ENCODE measurements at regions not wholly inside any gene's neighbourhood (a gene's known extent, or its start where the extent isn't known, plus 50 kb on each side); places are given as distances from the start of the nearest gene placed in this dataset.

GRCh38 chr1:90837420-90837819 lies 120.3 kb upstream of the BARHL2 start:
- DNase-seq: no peak
- H3K27me3 Mint-ChIP-seq: peaks cover 83% of the 10 kb centered on the region
- intact Hi-C loops (cut with micrococcal nuclease): loop anchor here (2.0 to 10.0 kb wide), 4 partner anchors 119 to 1067 kb away; no protein-coding TSS in a partner anchor
- ChIA-PET CTCF (no interaction called here), POLR2A (no interaction called here)
- H3K36me3 Mint-ChIP-seq: no peaks in the 10 kb centered on the region
- no peak overlapping the region for H3K27ac Mint-ChIP-seq
- H3K4me3 Mint-ChIP-seq: no peak overlapping the region
- no peaks in the 10 kb centered on the region for H3K9me3 Mint-ChIP-seq
- H3K4me1 Mint-ChIP-seq (ENCODE audit: low read depth): peaks cover 27% of the 10 kb centered on the region

GRCh38 chr1:90836345-90836679 lies 119.2 kb upstream of the BARHL2 start:
- peaks cover 27% of the 10 kb centered on the region for H3K4me1 Mint-ChIP-seq (ENCODE audit: low read depth)
- no peak overlapping the region for H3K4me3 Mint-ChIP-seq
- H3K36me3 Mint-ChIP-seq: no peaks in the 10 kb centered on the region
- H3K9me3 Mint-ChIP-seq: no peaks in the 10 kb centered on the region
- intact Hi-C loops (cut with micrococcal nuclease): loop anchor here (2.0 to 10.0 kb wide), 4 partner anchors 118 to 1068 kb away; no protein-coding TSS in a partner anchor
- POLR2A ChIA-PET: no interaction called here
- peaks cover 86% of the 10 kb centered on the region for H3K27me3 Mint-ChIP-seq
- CTCF ChIA-PET: no interaction called here
- no peak overlapping the region for H3K27ac Mint-ChIP-seq
- DNase-seq: no peak

- Mint-ChIP-seq H3K27ac (no peak overlapping the region), H3K27me3 (peaks cover 84% of the 10 kb centered on the region), H3K9me3 (no peaks in the 10 kb centered on the region), H3K4me1 (ENCODE audit: low read depth) (peaks cover 27% of the 10 kb centered on the region), H3K4me3 (no peak overlapping the region), H3K36me3 (no peaks in the 10 kb centered on the region)
- ChIA-PET POLR2A (no interaction called here), CTCF (no interaction called here)
- intact Hi-C loops (cut with micrococcal nuclease): loop anchor here (2.0 to 10.0 kb wide), 5 partner anchors 107 to 1069 kb away; no protein-coding TSS in a partner anchor
- no peak for DNase-seq
Observed at GRCh38 chr1:90835661-90836344, 118.7 kb upstream of the BARHL2 start.

- Mint-ChIP-seq H3K27ac (no peak overlapping the region), H3K27me3 (peaks cover 79% of the 10 kb centered on the region), H3K4me3 (no peak overlapping the region), H3K9me3 (no peaks in the 10 kb centered on the region), H3K36me3 (no peaks in the 10 kb centered on the region), H3K4me1 (ENCODE audit: low read depth) (peaks cover 23% of the 10 kb centered on the region)
- ChIA-PET POLR2A (no interaction called here), CTCF (no interaction called here)
- intact Hi-C loops (cut with micrococcal nuclease): loop anchor here (2.0 to 10.0 kb wide), 4 partner anchors 106 to 1070 kb away; no protein-coding TSS in a partner anchor
- peak; percentile 46 for DNase-seq
Observed at GRCh38 chr1:90834886-90835660, 118.0 kb upstream of the BARHL2 start.

GRCh38 chr1:90834354-90834885 lies 117.3 kb upstream of the BARHL2 start:
- ChIA-PET POLR2A (no interaction called here), CTCF (no interaction called here)
- H3K27me3 Mint-ChIP-seq: peaks cover 76% of the 10 kb centered on the region
- no peak overlapping the region for H3K4me3 Mint-ChIP-seq
- H3K27ac Mint-ChIP-seq: no peak overlapping the region
- intact Hi-C loops (cut with micrococcal nuclease): loop anchor here (2.0 to 10.0 kb wide), 4 partner anchors 106 to 1070 kb away; no protein-coding TSS in a partner anchor
- DNase-seq: no peak
- H3K36me3 Mint-ChIP-seq: no peaks in the 10 kb centered on the region
- H3K4me1 Mint-ChIP-seq (ENCODE audit: low read depth): peaks cover 19% of the 10 kb centered on the region
- H3K9me3 Mint-ChIP-seq: no peaks in the 10 kb centered on the region

GRCh38 chr1:90833466-90834110 lies 116.5 kb upstream of the BARHL2 start:
- POLR2A ChIA-PET: no interaction called here
- CTCF ChIA-PET: interaction anchor here (1.4 kb wide), 1 partner anchor 333 kb away, joined by 4 read pairs; no protein-coding TSS in a partner anchor
- H3K27ac Mint-ChIP-seq: no peak overlapping the region

GRCh38 chr1:90831910-90832309 lies 114.8 kb upstream of the BARHL2 start:
- ChIA-PET CTCF (interaction anchor here (0.8 to 1.1 kb wide), 2 partner anchors 19 to 102 kb away, joined by 3 read pairs; no protein-coding TSS in a partner anchor), POLR2A (no interaction called here)
- H3K27me3 Mint-ChIP-seq: peaks cover 67% of the 10 kb centered on the region
- H3K4me3 Mint-ChIP-seq: no peak overlapping the region
- no peak for DNase-seq
- H3K36me3 Mint-ChIP-seq: no peaks in the 10 kb centered on the region
- intact Hi-C loops (cut with micrococcal nuclease): loop anchor here (10.0 kb wide), 3 partner anchors 293 to 1073 kb away; no protein-coding TSS in a partner anchor
- H3K4me1 Mint-ChIP-seq (ENCODE audit: low read depth): peaks cover 19% of the 10 kb centered on the region
- no peaks in the 10 kb centered on the region for H3K9me3 Mint-ChIP-seq
- no peak overlapping the region for H3K27ac Mint-ChIP-seq

More at GRCh38 chr1:90833466-90834110, 116.5 kb upstream of the BARHL2 start:
- peaks cover 19% of the 10 kb centered on the region for H3K4me1 Mint-ChIP-seq (ENCODE audit: low read depth)
- H3K9me3 Mint-ChIP-seq: no peaks in the 10 kb centered on the region
- DNase-seq: no peak
- H3K4me3 Mint-ChIP-seq: no peak overlapping the region
- H3K36me3 Mint-ChIP-seq: no peaks in the 10 kb centered on the region
- intact Hi-C loops (cut with micrococcal nuclease): loop anchor here (2.0 to 10.0 kb wide), 4 partner anchors 105 to 1071 kb away; no protein-coding TSS in a partner anchor
- peaks cover 72% of the 10 kb centered on the region for H3K27me3 Mint-ChIP-seq

- Mint-ChIP-seq H3K9me3 (no peaks in the 10 kb centered on the region), H3K36me3 (no peaks in the 10 kb centered on the region), H3K27ac (no peak overlapping the region), H3K4me3 (no peak overlapping the region), H3K27me3 (peaks cover 44% of the 10 kb centered on the region), H3K4me1 (ENCODE audit: low read depth) (no peaks in the 10 kb centered on the region)
- ChIA-PET CTCF (no interaction called here), POLR2A (no interaction called here)
- intact Hi-C loops (cut with micrococcal nuclease): no loop called here
- no peak for DNase-seq
Observed at GRCh38 chr1:90826834-90827233, 109.7 kb upstream of the BARHL2 start.

GRCh38 chr1:90826024-90826423 lies 108.9 kb upstream of the BARHL2 start:
- intact Hi-C loops (cut with micrococcal nuclease): no loop called here
- ChIA-PET POLR2A (no interaction called here), CTCF (no interaction called here)
- Mint-ChIP-seq H3K27ac (no peak overlapping the region), H3K27me3 (peaks cover 39% of the 10 kb centered on the region), H3K4me1 (ENCODE audit: low read depth) (no peaks in the 10 kb centered on the region), H3K9me3 (no peaks in the 10 kb centered on the region), H3K4me3 (no peak overlapping the region), H3K36me3 (no peaks in the 10 kb centered on the region)
- DNase-seq: no peak

GRCh38 chr1:90824551-90824950 lies 107.4 kb upstream of the BARHL2 start:
- intact Hi-C loops (cut with micrococcal nuclease): no loop called here
- Mint-ChIP-seq H3K4me3 (no peak overlapping the region), H3K36me3 (no peaks in the 10 kb centered on the region), H3K4me1 (ENCODE audit: low read depth) (no peaks in the 10 kb centered on the region), H3K27me3 (peaks cover 31% of the 10 kb centered on the region), H3K9me3 (no peaks in the 10 kb centered on the region), H3K27ac (no peak overlapping the region)
- ChIA-PET CTCF (no interaction called here), POLR2A (no interaction called here)
- DNase-seq: no peak

GRCh38 chr1:90823686-90824085 lies 106.6 kb upstream of the BARHL2 start:
- H3K9me3 Mint-ChIP-seq: no peaks in the 10 kb centered on the region
- CTCF ChIA-PET: no interaction called here
- no peak overlapping the region for H3K27ac Mint-ChIP-seq
- no peaks in the 10 kb centered on the region for H3K4me1 Mint-ChIP-seq (ENCODE audit: low read depth)
- intact Hi-C loops (cut with micrococcal nuclease): no loop called here
- POLR2A ChIA-PET: no interaction called here
- no peak for DNase-seq
- no peaks in the 10 kb centered on the region for H3K36me3 Mint-ChIP-seq
- peaks cover 26% of the 10 kb centered on the region for H3K27me3 Mint-ChIP-seq
- no peak overlapping the region for H3K4me3 Mint-ChIP-seq

GRCh38 chr1:90821788-90822359 lies 104.8 kb upstream of the BARHL2 start:
- ChIA-PET CTCF (interaction anchor here (0.7 kb wide), 1 partner anchor 313 kb away, joined by 3 read pairs; no protein-coding TSS in a partner anchor), POLR2A (no interaction called here)
- Mint-ChIP-seq H3K9me3 (no peaks in the 10 kb centered on the region), H3K27ac (no peak overlapping the region), H3K4me3 (no peak overlapping the region), H3K27me3 (peaks cover 28% of the 10 kb centered on the region), H3K36me3 (no peaks in the 10 kb centered on the region), H3K4me1 (ENCODE audit: low read depth) (no peaks in the 10 kb centered on the region)
- intact Hi-C loops (cut with micrococcal nuclease): no loop called here
- DNase-seq: no peak
